ENCODE measurements at regions not wholly inside any gene's neighbourhood (a gene's known extent, or its start where the extent isn't known, plus 50 kb on each side); places are given as distances from the start of the nearest gene placed in this dataset.

GRCh38 chr12:19857204-19857603, 417.9 kb downstream of the AEBP2 start:
- TF ChIP-seq CTCF (IDR thresholded peaks at IDR 0.05; ENCODE audit: low read depth, low read length, poor library complexity, severe bottlenecking) (no peak), EZH2phosphoT487 (IDR thresholded peaks at IDR 0.05; ENCODE audit: borderline replicate concordance, low read length) (no peak)
